Osteoblast (primary cell): ENCODE measurements at regions not wholly inside any gene's neighbourhood (a gene's known extent, or its start where the extent isn't known, plus 50 kb on each side); places are given as distances from the start of the nearest gene placed in this dataset.

ENCODE experiments used
- DNase-seq: peaks from one replicate; pipeline ENCODE4 v3.0.0; 2011; ENCODE audit warnings: low spot score, mixed read lengths; ENCODE audit not compliant: insufficient read length; ENCODE audit errors: missing footprints
- H2AFZ ChIP-seq: 2 replicates; pipeline ENCODE4 v1.6.0; 2011; ENCODE audit warnings: mild to moderate bottlenecking, low read length
- H3K27ac ChIP-seq: 2 replicates; pipeline ENCODE4 v1.5.1; 2011; ENCODE audit warnings: mild to moderate bottlenecking, low read depth, low read length, moderate library complexity
- H3K27me3 ChIP-seq: 2 replicates; pipeline ENCODE4 v1.6.0; 2012; ENCODE audit warnings: mild to moderate bottlenecking, control low read depth, inconsistent platforms, low read length, moderate library complexity; ENCODE audit not compliant: insufficient read depth
- H3K36me3 ChIP-seq: 2 replicates; pipeline ENCODE4 v1.5.1; 2011; ENCODE audit warnings: mild to moderate bottlenecking, low read length, control low read depth, moderate library complexity; ENCODE audit not compliant: insufficient read depth
- H3K4me1 ChIP-seq: 2 replicates; pipeline ENCODE4 v1.5.1; 2011; ENCODE audit warnings: mild to moderate bottlenecking, low read length, control low read depth, moderate library complexity; ENCODE audit not compliant: insufficient read depth
- H3K4me2 ChIP-seq: 2 replicates; pipeline ENCODE4 v1.6.0; 2011; ENCODE audit warnings: mild to moderate bottlenecking, low read length; ENCODE audit not compliant: insufficient read depth
- H3K4me3 ChIP-seq: fragments of 200-600 bp; sonication (generic); 3 replicates; pipeline ENCODE4 v1.5.1; 2012; ENCODE audit warnings: mild to moderate bottlenecking, low read length, inconsistent platforms; ENCODE audit not compliant: insufficient read depth
- H3K79me2 ChIP-seq: 2 replicates; pipeline ENCODE4 v1.6.0; 2012; ENCODE audit warnings: mild to moderate bottlenecking, low read length, control low read depth, inconsistent platforms; ENCODE audit not compliant: insufficient read depth
- H3K9me3 ChIP-seq: 2 replicates; pipeline ENCODE4 v1.5.1; 2011; ENCODE audit warnings: low read depth, low read length, control low read depth
- H4K20me1 ChIP-seq: 2 replicates; pipeline ENCODE4 v1.6.0; 2012; ENCODE audit warnings: mild to moderate bottlenecking, low read length, control low read depth; ENCODE audit not compliant: insufficient read depth
- CTCF ChIP-seq: IDR thresholded peaks from 2 replicates; pipeline ENCODE4 v1.5.1; 2011; ENCODE audit warnings: mild to moderate bottlenecking, low read depth, low read length, moderate library complexity; ENCODE audit errors: extremely low read depth

GRCh38 chr7:96612034-96612433, 97.6 kb downstream of the SEM1 start:
- H3K36me3 ChIP-seq: no peaks in the 10 kb centered on the region
- H3K4me1 ChIP-seq: no peaks in the 10 kb centered on the region
- H4K20me1 ChIP-seq: no peaks in the 10 kb centered on the region
- no peaks in the 10 kb centered on the region for H3K79me2 ChIP-seq
- H3K27me3 ChIP-seq: no peaks in the 10 kb centered on the region
- no peak overlapping the region for H3K27ac ChIP-seq
- H3K4me2 ChIP-seq: no peak overlapping the region
- TF ChIP-seq CTCF: no peak
- no peak overlapping the region for H3K4me3 ChIP-seq
- no peak for DNase-seq
- H2AFZ ChIP-seq: no peak overlapping the region
- no peaks in the 10 kb centered on the region for H3K9me3 ChIP-seq

GRCh38 chr7:96605045-96605716, 104.5 kb downstream of the SEM1 start:
- H3K4me3 ChIP-seq: no peak overlapping the region
- no peak for TF ChIP-seq CTCF
- H3K4me1 ChIP-seq: no peaks in the 10 kb centered on the region
- no peak overlapping the region for H3K4me2 ChIP-seq
- no peaks in the 10 kb centered on the region for H3K27me3 ChIP-seq
- no peak for DNase-seq
- H3K27ac ChIP-seq: no peak overlapping the region
- no peaks in the 10 kb centered on the region for H4K20me1 ChIP-seq
- no peaks in the 10 kb centered on the region for H3K36me3 ChIP-seq
- H2AFZ ChIP-seq: no peak overlapping the region
- no peaks in the 10 kb centered on the region for H3K9me3 ChIP-seq
- no peaks in the 10 kb centered on the region for H3K79me2 ChIP-seq

GRCh38 chr7:96599288-96599936, 110.2 kb downstream of the SEM1 start:
- TF ChIP-seq CTCF: no peak
- no peak overlapping the region for H2AFZ ChIP-seq
- no peaks in the 10 kb centered on the region for H3K79me2 ChIP-seq
- DNase-seq: no peak
- no peak overlapping the region for H3K4me3 ChIP-seq
- no peaks in the 10 kb centered on the region for H3K9me3 ChIP-seq
- H4K20me1 ChIP-seq: no peaks in the 10 kb centered on the region
- no peaks in the 10 kb centered on the region for H3K36me3 ChIP-seq
- no peak overlapping the region for H3K27ac ChIP-seq
- H3K27me3 ChIP-seq: no peaks in the 10 kb centered on the region
- H3K4me1 ChIP-seq: no peaks in the 10 kb centered on the region
- H3K4me2 ChIP-seq: no peak overlapping the region

GRCh38 chr7:96598421-96598820, 111.2 kb downstream of the SEM1 start:
- Histone ChIP-seq H3K79me2 (no peaks in the 10 kb centered on the region), H3K27ac (no peak overlapping the region), H2AFZ (no peak overlapping the region), H3K9me3 (no peaks in the 10 kb centered on the region), H3K27me3 (no peaks in the 10 kb centered on the region), H3K4me1 (no peaks in the 10 kb centered on the region), H3K4me3 (no peak overlapping the region), H3K36me3 (no peaks in the 10 kb centered on the region), H3K4me2 (no peak overlapping the region), H4K20me1 (no peaks in the 10 kb centered on the region)
- DNase-seq: no peak
- no peak for TF ChIP-seq CTCF
